GM20431 (cell line): ENCODE measurements at regions not wholly inside any gene's neighbourhood (a gene's known extent, or its start where the extent isn't known, plus 50 kb on each side); places are given as distances from the start of the nearest gene placed in this dataset.

Experiments
- in situ Hi-C: fragments of 300-500 bp; cut with MseI, MboI; formaldehyde crosslinking; loops from one replicate; pipeline ENCODE4 v1.15.0; 2020; ENCODE audit warnings: low sequenced_read_pairs; ENCODE audit not compliant: unreplicated experiment

DNA sequence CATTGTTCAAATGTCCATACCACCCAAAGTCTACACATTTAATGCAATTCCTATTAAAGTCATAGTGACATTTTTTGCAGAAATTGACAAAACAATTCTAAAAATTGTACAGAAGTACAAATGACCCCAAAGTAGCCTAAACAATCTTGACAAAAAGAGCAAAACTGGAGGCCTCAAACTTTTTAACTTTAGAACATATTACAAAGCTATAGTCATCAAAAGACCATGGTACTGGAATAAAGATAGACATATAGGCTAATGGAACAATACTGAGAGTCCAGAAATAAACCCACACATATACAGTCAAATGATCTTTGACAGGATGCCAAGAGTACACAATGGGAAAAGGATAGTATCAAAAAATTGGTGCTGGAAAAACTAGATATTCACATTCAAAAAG lies 213.2 kb upstream of the SAMSN1 start:
- in situ Hi-C loops: no loop called here

DNA sequence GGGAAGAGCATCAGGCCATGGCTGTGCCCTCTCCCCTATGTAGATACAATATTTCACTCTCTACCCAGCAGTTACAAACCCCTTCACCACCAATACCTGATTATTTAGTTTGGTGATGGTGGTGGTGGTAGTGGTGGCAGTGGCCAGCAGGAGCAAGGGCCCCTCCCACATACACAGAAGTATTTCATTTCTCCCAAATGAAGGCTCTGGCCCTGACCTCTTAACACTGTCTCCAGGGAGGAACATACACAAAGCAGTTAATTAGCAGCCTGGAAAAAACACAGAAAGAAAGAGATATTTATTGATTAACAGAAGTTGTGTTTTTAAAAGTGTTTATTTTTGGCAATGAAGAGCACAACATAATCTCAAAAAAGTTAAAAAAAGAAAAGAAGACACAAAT lies 212.7 kb upstream of the SAMSN1 start:
- in situ Hi-C loops: no loop called here

DNA sequence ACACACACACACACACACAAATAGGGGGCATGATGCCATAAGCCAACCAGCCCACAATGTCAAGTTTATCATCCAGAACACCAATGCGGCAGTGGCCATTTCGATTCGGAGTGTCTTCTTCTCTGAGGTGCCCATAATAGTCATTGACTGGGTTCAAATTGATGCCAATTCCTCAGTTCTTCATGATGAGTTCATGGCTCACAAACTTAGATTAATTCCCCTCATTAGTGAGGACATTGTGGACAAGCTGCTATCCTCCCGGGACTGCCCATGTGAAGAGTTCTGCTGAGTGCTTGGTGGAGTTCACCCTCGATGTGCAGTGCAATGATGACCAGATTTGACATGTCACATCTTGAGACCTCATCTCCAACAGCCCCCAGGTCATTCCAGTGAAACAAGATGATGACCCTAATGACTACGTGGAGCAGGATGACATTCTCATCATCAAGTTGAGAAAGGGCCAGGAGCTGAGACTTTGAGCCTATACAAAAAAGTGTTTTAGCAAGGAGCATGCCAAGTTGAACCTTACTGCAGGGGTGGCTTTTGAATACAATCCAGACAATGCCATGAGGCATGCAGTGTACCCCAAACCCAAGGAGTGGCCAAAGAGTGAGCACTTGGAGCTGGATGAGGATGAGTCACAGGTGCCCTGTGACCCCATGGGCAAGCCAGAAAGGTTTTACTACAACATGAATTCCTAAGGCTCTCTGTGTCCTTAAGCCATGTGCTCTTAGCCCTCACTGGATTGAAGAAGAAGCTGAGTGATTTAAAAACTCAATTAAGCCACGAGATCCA lies 211.6 kb upstream of the SAMSN1 start:
- in situ Hi-C loops: no loop called here

DNA sequence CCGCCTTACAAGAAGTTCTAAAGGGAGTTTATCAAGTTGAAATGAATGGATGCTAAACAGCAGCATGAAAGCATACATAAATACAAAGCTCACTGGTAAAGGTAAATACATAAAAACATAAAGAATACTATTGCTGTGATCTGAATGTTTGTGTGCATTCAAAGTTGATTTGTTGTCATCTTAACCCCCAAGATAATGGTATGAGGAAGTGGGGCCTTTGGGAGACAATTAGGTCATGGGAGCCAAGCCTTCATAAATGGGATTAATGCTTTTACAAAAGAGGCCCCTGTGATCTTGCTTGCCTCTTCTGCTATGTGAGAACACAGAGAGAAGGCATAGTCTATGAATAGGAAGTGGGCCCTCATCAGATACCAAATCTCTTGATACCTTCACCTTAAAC lies 209.0 kb upstream of the SAMSN1 start:
- in situ Hi-C loops: no loop called here

DNA sequence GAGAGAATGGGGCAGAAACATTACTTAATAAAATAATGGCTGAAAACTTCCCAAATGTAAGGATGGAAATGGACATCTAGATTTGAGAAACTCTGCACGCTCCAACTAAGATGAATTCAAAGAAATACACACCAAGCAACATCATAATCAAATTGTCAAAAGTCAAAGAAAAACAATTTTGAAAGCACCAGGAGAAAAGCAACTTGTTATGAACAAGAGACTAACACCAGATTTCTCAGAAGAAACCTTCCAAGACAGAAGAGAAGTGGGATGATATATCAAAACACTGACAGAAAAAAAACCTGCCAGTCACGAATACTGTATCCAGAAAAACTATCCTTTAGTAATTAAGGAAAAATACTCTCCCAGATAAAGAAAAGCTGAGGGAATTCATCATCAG lies 208.6 kb upstream of the SAMSN1 start:
- in situ Hi-C loops: no loop called here

DNA sequence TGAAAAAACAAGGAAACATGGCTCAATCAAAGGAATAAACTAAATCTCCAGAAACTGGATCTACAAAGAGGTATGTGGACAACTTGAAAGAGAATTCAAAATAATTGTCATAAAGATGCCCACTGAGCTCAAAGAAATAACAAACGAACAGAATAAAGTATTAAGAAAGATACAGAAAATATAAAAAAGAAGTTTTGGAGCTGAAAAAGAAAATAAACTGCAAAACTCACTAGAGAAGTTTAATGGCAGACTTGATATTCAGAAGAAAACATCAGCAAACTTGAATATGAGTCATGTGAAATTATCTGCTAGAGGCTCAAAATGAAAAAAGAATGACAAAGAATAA lies 208.1 kb upstream of the SAMSN1 start:
- in situ Hi-C loops: no loop called here

DNA sequence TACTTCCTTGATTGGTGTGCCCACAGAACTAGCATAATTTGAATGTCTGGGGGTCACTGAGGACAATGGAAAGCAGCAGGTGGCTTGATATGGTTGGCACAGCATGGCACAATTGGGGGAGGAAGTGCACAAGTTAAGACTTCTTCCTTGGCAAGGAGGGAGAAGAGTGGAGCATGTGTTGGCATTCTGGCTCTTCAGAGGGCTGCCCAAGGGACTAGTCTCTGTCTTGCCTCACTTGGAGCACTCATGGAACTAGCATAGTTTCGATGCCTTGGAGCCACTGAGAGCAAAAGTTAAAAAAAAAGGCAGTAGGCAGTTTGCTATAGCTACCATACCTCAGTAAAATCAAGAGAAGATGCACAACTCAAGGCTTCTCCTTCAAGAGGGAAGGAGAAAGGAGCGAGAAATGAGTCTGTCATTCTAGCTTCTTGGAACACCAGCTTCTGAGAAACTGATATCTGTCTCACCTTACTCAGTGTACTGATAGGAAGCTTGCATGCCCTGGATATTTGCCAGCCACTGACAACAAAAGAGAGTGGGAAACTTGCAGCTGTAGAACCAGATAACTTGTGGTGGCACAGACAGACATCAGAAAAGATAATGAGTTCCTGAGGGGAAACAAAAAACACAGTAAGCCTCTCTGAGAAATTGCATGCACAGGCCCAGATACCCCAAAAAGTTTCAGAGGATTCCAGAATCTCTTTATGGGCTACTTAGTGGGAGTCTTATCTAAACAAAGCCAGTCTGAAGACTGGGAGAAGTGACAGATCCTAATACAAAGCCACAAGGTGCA lies 207.5 kb upstream of the SAMSN1 start:
- in situ Hi-C loops: no loop called here

DNA sequence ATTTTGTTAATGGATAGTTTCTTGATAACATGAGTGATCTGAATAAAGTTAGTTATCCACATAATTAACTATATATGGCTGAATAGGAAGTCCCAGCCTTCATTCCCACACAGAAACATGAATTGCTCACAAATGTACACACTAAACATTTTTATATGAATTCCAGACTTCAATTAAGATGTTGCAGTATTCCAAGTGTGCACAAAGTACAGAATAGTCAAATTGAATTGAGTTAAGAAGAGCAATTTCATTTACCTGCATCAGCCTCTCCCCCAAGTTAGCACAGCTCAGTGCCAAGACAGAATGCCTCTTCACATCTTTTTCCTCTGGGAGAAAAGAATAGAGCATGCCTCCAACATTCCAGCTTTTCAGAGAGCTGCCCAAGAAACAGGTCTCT lies 207.0 kb upstream of the SAMSN1 start:
- in situ Hi-C loops: no loop called here

DNA sequence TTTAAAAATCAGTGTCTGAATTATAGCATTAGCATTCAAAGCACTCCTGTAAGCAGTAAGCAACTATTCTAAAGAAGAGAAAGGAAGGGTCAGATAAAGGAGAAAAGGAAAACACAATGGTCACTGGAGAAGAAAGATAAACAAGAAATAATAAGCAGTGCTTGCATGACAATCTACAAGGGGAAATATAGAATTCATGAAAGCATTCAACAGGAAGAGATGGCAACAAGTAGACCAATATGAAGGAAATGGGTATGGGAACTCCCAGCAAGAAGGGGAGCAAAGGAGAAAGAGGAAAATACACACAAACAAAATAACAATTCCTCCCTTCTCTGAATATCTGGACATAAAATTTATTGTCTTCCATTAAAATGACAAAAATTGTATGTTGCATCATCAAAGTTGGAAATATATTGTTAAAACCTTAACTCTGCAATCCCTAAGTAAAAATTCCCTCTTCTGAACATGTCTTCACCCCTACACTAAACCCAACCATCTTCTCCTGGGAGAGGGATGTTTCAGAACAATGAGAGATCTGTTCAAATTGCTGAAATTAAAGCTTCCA lies 206.3 kb upstream of the SAMSN1 start:
- in situ Hi-C loops: no loop called here

DNA sequence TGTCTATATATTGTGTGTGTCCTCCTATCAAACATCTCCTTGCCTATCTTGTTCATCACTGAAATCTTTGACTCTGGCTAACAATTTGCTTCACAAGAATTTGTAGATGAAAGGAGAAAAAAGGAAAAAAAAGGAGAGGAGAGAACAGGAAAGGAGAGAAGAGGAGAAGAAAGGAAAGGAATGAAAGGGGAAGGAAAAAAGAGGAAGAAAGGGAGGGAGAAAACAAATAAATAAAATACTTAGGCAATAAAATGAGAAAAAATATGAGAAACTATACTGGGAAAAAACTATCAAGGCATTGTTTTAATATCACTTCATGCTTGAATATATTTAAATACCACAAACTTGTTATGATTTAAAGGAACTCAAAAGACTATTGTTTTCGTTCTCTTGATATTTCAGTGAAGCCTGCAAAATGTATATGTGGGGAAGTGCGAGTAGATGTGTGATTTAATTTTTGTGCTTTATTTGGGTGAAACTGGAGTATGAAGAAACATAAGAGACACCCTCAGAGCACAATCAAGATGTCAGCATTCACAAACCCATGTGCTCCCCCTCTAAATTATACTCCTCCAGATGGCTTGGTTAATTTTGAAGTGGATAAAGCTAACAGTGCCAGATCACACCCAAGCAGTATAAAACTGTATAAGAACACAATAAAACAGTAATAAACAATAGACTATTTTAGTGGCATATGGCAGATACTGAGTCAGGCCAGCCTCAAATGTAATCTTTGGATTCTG lies 205.7 kb upstream of the SAMSN1 start:
- in situ Hi-C loops: no loop called here

DNA sequence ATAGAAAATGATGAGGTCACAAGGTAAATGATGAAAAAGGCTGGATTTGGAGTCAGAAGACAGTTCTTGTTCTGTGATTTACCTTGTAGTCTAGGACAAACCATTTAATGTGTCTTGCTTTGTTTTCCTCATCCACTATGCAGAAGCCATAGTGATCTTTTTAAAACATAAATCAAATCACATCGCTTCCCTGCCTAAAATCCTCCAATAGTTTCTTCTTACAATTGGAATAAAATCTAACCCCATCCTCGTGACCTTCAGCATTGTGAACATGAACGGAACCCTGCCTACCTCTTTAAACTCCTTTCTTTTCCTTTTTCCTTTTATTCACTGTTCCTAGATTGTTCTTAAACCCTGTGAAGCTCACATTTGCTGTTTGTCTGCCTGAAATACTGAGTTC lies 204.9 kb upstream of the SAMSN1 start:
- in situ Hi-C loops: no loop called here

DNA sequence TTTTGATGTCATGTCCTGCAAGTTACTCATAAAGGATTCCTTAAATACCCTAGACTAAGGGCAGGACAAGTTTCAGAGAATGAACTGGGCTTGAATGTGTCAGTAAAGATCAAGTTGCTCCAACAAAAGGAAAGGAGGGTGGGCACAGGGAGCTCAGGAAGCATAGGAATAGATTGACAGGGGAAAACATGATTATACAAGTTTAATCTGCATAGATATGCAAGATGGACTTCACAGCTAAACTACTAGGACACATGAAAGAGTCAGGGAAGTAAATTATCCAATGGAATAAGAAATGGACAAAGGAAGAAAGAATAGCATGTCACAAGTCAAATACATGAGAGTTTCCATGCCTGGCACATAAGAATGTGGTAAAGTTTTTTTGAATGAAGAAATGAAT lies 203.9 kb upstream of the SAMSN1 start:
- in situ Hi-C loops: no loop called here

DNA sequence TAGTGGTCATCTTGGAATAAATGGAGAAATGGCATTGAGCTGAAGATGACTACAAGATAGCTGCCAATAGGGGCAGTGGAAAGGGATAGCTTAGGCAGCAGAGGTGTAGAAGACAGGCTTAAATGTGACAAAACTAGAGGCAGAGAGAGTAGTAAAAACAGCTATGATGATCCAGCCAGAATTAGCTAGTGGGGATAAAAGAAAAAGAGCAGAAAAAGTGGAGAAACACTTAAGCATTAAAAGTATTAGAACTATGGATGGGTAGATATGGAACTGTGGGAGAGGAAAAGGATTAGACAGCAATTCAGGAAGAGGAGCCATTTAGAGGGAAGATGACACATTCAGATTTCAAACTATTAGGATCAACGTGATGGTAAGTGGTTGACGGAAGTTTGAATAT lies 202.5 kb upstream of the SAMSN1 start:
- in situ Hi-C loops: loop anchor here (25.0 kb wide), 1 partner anchor 311 kb away; no protein-coding TSS in a partner anchor

DNA sequence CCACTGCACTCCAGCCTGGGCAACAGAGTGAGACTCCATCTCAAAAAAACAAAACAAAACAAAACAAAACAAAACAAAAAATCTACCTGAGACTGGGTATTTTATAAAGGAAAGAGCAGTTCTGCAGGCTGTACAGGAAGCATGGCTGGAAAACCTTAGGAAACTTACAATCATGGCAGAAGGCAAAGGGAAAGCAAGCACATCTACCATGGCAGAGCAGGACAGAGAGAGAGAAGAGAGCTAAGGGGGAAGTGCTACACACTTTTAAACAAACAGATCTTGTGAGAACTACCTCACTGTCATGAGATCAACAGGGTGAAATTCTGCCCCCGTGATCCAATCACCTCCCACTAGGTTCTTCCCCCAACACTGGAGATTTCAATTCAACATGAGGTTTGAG lies 198.3 kb upstream of the SAMSN1 start:
- in situ Hi-C loops: loop anchor here (25.0 kb wide), 1 partner anchor 307 kb away; no protein-coding TSS in a partner anchor

DNA sequence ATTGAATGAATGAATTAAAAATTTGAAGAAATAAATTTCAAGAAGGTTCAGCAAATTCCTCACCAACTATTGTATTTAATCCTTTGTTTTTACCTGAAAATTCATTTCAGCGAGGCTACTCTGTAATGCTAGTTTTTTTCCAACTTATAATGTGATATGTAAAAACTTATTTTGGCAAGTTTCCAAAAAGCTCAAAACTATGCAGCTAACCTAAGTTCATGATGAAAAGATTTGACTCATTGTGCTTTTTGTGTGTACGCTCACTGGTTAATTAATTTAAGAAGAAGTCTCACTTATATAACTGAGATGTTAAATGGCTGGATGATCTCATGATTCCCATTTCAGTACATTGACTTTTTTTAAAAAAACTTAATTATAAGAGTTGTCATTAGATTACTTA lies 196.0 kb upstream of the SAMSN1 start:
- in situ Hi-C loops: loop anchor here (25.0 kb wide), 1 partner anchor 305 kb away; no protein-coding TSS in a partner anchor

DNA sequence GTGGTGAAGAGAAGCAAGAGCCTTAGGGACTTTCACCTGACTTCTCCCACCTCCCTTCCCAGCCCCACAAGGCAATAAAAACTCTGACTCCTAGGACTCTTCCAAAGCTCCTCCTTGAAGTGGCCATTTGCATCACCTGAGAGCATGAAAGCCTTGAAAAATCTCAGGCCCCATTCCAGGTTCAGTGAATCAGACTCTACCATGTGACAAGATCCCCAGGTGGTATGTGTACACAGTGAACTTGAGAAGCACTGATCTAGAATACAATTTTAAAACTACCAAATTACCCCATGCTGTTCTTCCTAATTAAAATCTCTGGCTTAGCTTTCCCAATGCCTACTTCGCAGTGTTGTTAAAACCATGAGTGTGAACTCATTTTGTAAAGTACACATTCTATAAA lies 195.1 kb upstream of the SAMSN1 start:
- in situ Hi-C loops: loop anchor here (25.0 kb wide), 1 partner anchor 304 kb away; no protein-coding TSS in a partner anchor

DNA sequence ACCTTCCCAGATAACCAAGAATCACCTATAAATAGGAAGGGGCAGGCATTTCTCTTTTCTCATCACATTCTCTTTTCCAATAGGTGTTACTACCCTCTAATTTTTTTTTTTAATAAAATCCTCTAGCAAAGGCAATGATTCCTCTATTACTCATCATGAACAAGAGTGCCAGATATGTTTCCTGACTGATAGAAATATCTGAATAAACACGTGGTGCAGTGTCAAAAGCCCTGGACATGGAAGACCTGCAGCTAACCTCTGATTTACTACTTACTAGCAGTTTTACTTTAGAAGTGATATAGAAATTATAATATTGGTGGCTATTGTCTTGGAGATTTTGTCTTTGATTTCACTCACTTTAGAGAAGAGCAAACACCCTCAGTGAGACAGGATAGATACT lies 194.6 kb upstream of the SAMSN1 start:
- in situ Hi-C loops: loop anchor here (25.0 kb wide), 1 partner anchor 303 kb away; no protein-coding TSS in a partner anchor

DNA sequence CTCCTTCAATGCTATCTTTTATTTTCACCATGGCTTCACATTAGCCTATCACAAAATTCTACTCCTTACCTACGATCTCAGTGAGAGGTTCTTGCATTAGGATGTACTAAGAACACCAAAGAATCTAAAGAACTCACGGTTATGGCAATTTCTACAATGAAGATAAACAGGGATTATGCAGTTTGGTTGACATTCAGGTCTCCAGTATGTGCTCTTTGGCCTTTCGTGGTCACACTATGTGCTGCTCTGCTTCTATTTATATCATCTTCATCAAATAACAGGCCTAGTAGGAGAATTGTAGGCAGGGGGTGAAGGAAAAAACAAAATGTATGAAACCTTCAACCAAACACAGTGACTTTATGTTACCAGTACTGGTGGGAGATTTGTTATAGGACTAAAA lies 194.0 kb upstream of the SAMSN1 start:
- in situ Hi-C loops: loop anchor here (25.0 kb wide), 1 partner anchor 303 kb away; no protein-coding TSS in a partner anchor

DNA sequence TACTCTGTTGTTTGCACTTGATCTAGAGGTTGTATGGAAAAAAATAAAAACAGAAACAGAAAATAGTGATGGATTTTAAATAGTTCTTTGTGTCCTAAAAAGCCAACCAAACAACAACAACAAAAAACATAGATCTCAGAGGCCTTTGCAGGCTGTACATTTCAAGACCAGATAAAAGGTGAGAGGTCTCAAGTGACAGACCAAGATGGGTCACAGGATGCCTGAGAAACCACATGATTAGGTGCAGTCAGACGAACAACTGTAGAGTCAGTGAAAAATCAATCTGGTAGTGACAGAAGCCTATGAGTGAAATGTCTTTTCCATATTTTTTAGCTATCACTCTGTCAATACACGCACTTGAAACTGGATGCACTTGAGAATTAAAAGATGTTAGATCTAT lies 193.5 kb upstream of the SAMSN1 start:
- in situ Hi-C loops: loop anchor here (25.0 kb wide), 1 partner anchor 302 kb away; no protein-coding TSS in a partner anchor

DNA sequence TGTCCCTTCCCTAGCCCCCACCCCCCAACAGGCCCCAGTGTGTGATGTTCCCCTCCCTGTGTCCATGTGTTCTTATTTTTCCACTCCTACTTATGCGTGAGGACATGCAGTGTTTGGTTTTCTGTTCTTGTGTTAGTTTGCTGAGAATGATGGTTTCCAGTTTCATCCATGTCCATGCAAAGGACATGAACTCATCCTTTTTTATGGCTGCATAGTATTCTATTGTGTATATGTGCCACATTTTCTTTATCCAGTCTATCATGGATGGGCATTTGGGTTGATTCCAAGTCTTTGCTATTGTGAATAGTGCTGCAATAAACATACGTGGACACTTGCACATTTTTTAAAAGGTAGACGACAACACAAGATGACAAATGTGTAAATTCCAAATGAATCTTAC lies 192.5 kb upstream of the SAMSN1 start:
- in situ Hi-C loops: loop anchor here (25.0 kb wide), 1 partner anchor 301 kb away; no protein-coding TSS in a partner anchor
